ENCODE measurements at regions not wholly inside any gene's neighbourhood (a gene's known extent, or its start where the extent isn't known, plus 50 kb on each side); places are given as distances from the start of the nearest gene placed in this dataset.

DNA sequence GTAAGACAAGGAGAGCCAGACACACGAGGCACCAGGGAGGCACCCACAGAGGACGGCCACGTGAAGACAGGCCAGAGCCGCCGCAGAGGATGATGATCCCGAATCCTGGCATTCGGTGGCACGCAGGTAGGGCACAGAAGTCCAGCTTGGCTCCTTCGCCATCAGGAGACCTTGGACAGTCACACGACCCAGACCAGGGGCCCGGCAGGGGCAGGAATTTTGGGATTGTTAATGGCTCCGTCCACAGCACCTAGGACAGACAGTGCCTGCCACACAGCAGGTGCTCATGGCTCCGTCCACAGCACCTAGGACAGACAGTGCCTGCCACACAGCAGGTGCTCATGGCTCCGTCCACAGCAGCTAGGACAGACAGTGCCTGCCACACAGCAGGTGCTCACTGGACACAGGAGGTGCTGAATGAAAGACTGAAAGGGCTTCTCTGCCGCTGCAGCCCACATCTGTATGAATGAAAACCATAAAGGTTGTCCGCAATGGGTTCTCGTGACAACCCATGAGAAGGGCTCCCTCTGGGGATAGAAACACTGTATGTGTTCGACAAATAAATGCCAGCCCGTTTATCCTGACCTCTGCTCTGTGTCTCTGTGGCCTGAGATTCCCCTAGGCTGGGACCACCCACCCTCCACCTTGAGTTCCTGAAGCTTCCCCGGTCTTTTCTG is 341.6 kb downstream of the CTTN start:
- TF ChIP-seq, protein P1, sequence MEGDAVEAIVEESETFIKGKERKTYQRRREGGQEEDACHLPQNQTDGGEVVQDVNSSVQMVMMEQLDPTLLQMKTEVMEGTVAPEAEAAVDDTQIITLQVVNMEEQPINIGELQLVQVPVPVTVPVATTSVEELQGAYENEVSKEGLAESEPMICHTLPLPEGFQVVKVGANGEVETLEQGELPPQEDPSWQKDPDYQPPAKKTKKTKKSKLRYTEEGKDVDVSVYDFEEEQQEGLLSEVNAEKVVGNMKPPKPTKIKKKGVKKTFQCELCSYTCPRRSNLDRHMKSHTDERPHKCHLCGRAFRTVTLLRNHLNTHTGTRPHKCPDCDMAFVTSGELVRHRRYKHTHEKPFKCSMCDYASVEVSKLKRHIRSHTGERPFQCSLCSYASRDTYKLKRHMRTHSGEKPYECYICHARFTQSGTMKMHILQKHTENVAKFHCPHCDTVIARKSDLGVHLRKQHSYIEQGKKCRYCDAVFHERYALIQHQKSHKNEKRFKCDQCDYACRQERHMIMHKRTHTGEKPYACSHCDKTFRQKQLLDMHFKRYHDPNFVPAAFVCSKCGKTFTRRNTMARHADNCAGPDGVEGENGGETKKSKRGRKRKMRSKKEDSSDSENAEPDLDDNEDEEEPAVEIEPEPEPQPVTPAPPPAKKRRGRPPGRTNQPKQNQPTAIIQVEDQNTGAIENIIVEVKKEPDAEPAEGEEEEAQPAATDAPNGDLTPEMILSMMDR (IDR thresholded peaks at IDR 0.05) = no peak
- TF ChIP-seq RCOR1 (IDR thresholded peaks at IDR 0.05; ENCODE audit: low read length) = no peak
- TF ChIP-seq RFX5 (IDR thresholded peaks at IDR 0.05; ENCODE audit: low read length) = no peak
- no peak for TF ChIP-seq SIN3A (IDR thresholded peaks at IDR 0.05; ENCODE audit: borderline replicate concordance, low read depth, low read length)
- TF ChIP-seq, protein P2, sequence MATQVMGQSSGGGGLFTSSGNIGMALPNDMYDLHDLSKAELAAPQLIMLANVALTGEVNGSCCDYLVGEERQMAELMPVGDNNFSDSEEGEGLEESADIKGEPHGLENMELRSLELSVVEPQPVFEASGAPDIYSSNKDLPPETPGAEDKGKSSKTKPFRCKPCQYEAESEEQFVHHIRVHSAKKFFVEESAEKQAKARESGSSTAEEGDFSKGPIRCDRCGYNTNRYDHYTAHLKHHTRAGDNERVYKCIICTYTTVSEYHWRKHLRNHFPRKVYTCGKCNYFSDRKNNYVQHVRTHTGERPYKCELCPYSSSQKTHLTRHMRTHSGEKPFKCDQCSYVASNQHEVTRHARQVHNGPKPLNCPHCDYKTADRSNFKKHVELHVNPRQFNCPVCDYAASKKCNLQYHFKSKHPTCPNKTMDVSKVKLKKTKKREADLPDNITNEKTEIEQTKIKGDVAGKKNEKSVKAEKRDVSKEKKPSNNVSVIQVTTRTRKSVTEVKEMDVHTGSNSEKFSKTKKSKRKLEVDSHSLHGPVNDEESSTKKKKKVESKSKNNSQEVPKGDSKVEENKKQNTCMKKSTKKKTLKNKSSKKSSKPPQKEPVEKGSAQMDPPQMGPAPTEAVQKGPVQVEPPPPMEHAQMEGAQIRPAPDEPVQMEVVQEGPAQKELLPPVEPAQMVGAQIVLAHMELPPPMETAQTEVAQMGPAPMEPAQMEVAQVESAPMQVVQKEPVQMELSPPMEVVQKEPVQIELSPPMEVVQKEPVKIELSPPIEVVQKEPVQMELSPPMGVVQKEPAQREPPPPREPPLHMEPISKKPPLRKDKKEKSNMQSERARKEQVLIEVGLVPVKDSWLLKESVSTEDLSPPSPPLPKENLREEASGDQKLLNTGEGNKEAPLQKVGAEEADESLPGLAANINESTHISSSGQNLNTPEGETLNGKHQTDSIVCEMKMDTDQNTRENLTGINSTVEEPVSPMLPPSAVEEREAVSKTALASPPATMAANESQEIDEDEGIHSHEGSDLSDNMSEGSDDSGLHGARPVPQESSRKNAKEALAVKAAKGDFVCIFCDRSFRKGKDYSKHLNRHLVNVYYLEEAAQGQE (IDR thresholded peaks at IDR 0.05; ENCODE audit: low read depth, low read length) = no peak
- no peak for TF ChIP-seq JUND (IDR thresholded peaks at IDR 0.05)

Data from SK-N-SH (cell line).